NK-92 treated with Interleukin-12 subunit alpha and Interleukin-12 subunit beta, amount 100 ng/mL, for 24 hours (cell line): ENCODE measurements at regions not wholly inside any gene's neighbourhood (a gene's known extent, or its start where the extent isn't known, plus 50 kb on each side); places are given as distances from the start of the nearest gene placed in this dataset.
"Not testable (repeated sequence)": the region's sequence is repeated elsewhere in the genome, so short reads cannot be mapped to it uniquely, and the experiment has no call there.

Experiments
- DNase-seq: peaks from one replicate; lab custom pipeline; 2025; lab: John Stamatoyannopoulos, UW

GRCh38 chr5:128735656-128736055 lies 197.6 kb upstream of the FBN2 start:
- not testable (repeated sequence) for DNase-seq

GRCh38 chr5:128736553-128736952 lies 198.5 kb upstream of the FBN2 start:
- DNase-seq = no peak

GRCh38 chr5:128749136-128749898 lies 211.3 kb upstream of the FBN2 start:
- DNase-seq = no peak

- no peak for DNase-seq
Observed at GRCh38 chr5:128750155-128750554, 212.1 kb upstream of the FBN2 start.

GRCh38 chr5:128757196-128757959 lies 207.9 kb upstream of the SLC27A6 start:
- no peak for DNase-seq

GRCh38 chr5:128762661-128763306 lies 202.5 kb upstream of the SLC27A6 start:
- DNase-seq = no peak

GRCh38 chr5:128763321-128763720 lies 202.0 kb upstream of the SLC27A6 start:
- DNase-seq = no peak

GRCh38 chr5:128764601-128765310 lies 200.5 kb upstream of the SLC27A6 start:
- DNase-seq = no peak

GRCh38 chr5:128765448-128766061 lies 199.7 kb upstream of the SLC27A6 start:
- no peak for DNase-seq

- DNase-seq = no peak
Observed at GRCh38 chr5:128766406-128766805, 198.9 kb upstream of the SLC27A6 start.

- no peak for DNase-seq
Observed at GRCh38 chr5:128770907-128771306, 194.4 kb upstream of the SLC27A6 start.

GRCh38 chr5:128772356-128772755 lies 192.9 kb upstream of the SLC27A6 start:
- DNase-seq = no peak

GRCh38 chr5:128773378-128773777 lies 191.9 kb upstream of the SLC27A6 start:
- DNase-seq = no peak

- DNase-seq = peak; percentile 9
Observed at GRCh38 chr5:128774605-128775004, 190.7 kb upstream of the SLC27A6 start.

- no peak for DNase-seq
Observed at GRCh38 chr5:128775558-128775957, 189.7 kb upstream of the SLC27A6 start.

- DNase-seq = no peak
Observed at GRCh38 chr5:128777052-128777451, 188.2 kb upstream of the SLC27A6 start.

GRCh38 chr5:128778474-128778873 lies 186.8 kb upstream of the SLC27A6 start:
- no peak for DNase-seq

GRCh38 chr5:128782446-128782845 lies 182.8 kb upstream of the SLC27A6 start:
- no peak for DNase-seq

GRCh38 chr5:128784726-128785125 lies 180.6 kb upstream of the SLC27A6 start:
- DNase-seq = no peak

GRCh38 chr5:128791312-128791711 lies 174.0 kb upstream of the SLC27A6 start:
- no peak for DNase-seq

- DNase-seq = no peak
Observed at GRCh38 chr5:128796506-128796905, 168.8 kb upstream of the SLC27A6 start.

GRCh38 chr5:128798871-128799270 lies 166.4 kb upstream of the SLC27A6 start:
- DNase-seq = no peak
